AG04449 (cell line): ENCODE measurements at regions not wholly inside any gene's neighbourhood (a gene's known extent, or its start where the extent isn't known, plus 50 kb on each side); places are given as distances from the start of the nearest gene placed in this dataset.
A peak's percentile ranks its signal among the peaks of the same experiment; 100 is the strongest.

ENCODE experiments used
- CTCF ChIA-PET: fragments of 350-600 bp; formaldehyde crosslinking; extraction: SDS; loops from one replicate; lab custom pipeline; 2021; ENCODE audit warnings: antibody characterized with exemption; lab: Yijun Ruan, JAX
- POLR2A ChIA-PET: fragments of 400-600, 350-600 bp; formaldehyde crosslinking; extraction: SDS; loops from one replicate; lab custom pipeline; 2020; ENCODE audit warnings: antibody characterized with exemption, inconsistent platforms; lab: Yijun Ruan, JAX
- DNase-seq: peaks from one replicate; pipeline ENCODE4 v3.0.0-alpha.2; 2010; ENCODE audit warnings: low read depth, low spot score
- H3K4me3 ChIP-seq: 2 replicates; pipeline ENCODE4 v1.5.1; 2011; ENCODE audit warnings: low read depth, mild to moderate bottlenecking, control low read depth, low read length
- CTCF ChIP-seq: IDR thresholded peaks from one replicate; pipeline ENCODE4 v1.5.1; 2011; ENCODE audit warnings: mild to moderate bottlenecking, moderate library complexity, low read length, control low read depth, inconsistent platforms; ENCODE audit not compliant: insufficient read depth; ENCODE audit errors: missing control alignments

- CTCF ChIA-PET: interaction anchor here (3.6 kb wide), 1 partner anchor 12 kb away, joined by 13 read pairs; no protein-coding TSS in a partner anchor
Observed at GRCh38 chr2:215815960-215816359, 197.4 kb downstream of the MREG start.

GRCh38 chr2:215812966-215813365 lies 200.4 kb downstream of the MREG start:
- CTCF ChIA-PET: interaction anchor here (0.9 to 3.6 kb wide), 4 partner anchors 9 to 23 kb away, joined by 4 to 13 read pairs (median 4); no protein-coding TSS in a partner anchor
- no peak for TF ChIP-seq CTCF
- DNase-seq: no peak
- no peak overlapping the region for H3K4me3 ChIP-seq
- POLR2A ChIA-PET: no interaction called here

More at GRCh38 chr2:215815960-215816359, 197.4 kb downstream of the MREG start:
- DNase-seq: no peak
- no peak for TF ChIP-seq CTCF
- no peak overlapping the region for H3K4me3 ChIP-seq
- POLR2A ChIA-PET: no interaction called here

GRCh38 chr2:215811409-215812345 lies 201.7 kb downstream of the MREG start:
- no peak overlapping the region for H3K4me3 ChIP-seq
- ChIA-PET POLR2A (no interaction called here), CTCF (interaction anchor here (0.6 to 1.2 kb wide), 3 partner anchors 16 to 23 kb away, joined by 3 to 4 read pairs (median 4); no protein-coding TSS in a partner anchor)
- DNase-seq: no peak
- TF ChIP-seq CTCF: no peak

- ChIA-PET CTCF (interaction anchor here (1.2 kb wide), 1 partner anchor 16 kb away, joined by 4 read pairs; no protein-coding TSS in a partner anchor), POLR2A (no interaction called here)
- H3K4me3 ChIP-seq: no peak overlapping the region
- TF ChIP-seq CTCF: no peak
- DNase-seq: no peak
Observed at GRCh38 chr2:215811003-215811402, 202.3 kb downstream of the MREG start.

- ChIA-PET CTCF (interaction anchor here (0.7 to 1.2 kb wide), 4 partner anchors 10 to 45 kb away, joined by 3 to 4 read pairs (median 4); no protein-coding TSS in a partner anchor), POLR2A (no interaction called here)
- DNase-seq: no peak
- TF ChIP-seq CTCF: peak; percentile 15
- no peak overlapping the region for H3K4me3 ChIP-seq
Observed at GRCh38 chr2:215808996-215809395, 204.4 kb downstream of the MREG start.

GRCh38 chr2:215808194-215808593 lies 205.2 kb downstream of the MREG start:
- no peak for TF ChIP-seq CTCF
- POLR2A ChIA-PET: no interaction called here
- CTCF ChIA-PET: interaction anchor here (0.9 to 2.0 kb wide), 5 partner anchors 13 to 46 kb away, joined by 3 to 5 read pairs (median 3); no protein-coding TSS in a partner anchor
- DNase-seq: no peak
- no peak overlapping the region for H3K4me3 ChIP-seq
